A549 (cell line): ENCODE measurements at regions not wholly inside any gene's neighbourhood (a gene's known extent, or its start where the extent isn't known, plus 50 kb on each side); places are given as distances from the start of the nearest gene placed in this dataset.

Experiments
- ATAC-seq, 2 experiments: fragments of 200-7000 bp in 1 of 2; fragments of >200 bp in 1 of 2; cut with Nextera tagmentation in 1 of 2; cut with Tn5 transposase in 1 of 2; 3 replicates each; pipeline versions ENCODE4 v1.8.0 to v1.9.1; 2018 to 2020; ENCODE audit warnings: mild to moderate bottlenecking in 1 of 2, moderate library complexity in 1 of 2
- CTCF ChIA-PET: fragments of 300-600 bp; sonication (Branson Sonifier 250); formaldehyde crosslinking; extraction: SDS; loops from one replicate; lab custom pipeline; 2021; ENCODE audit warnings: antibody characterized with exemption, inconsistent platforms; lab: Yijun Ruan, JAX
- POLR2A ChIA-PET: fragments of 350-600 bp; formaldehyde crosslinking; extraction: SDS; loops from one replicate; lab custom pipeline; 2021; ENCODE audit warnings: antibody characterized with exemption, inconsistent platforms; lab: Yijun Ruan, JAX
- DNase-seq, 2 experiments: peaks; one replicate each; pipeline versions ENCODE4 v3.0.0 to v3.0.0-alpha.2; 2011 to 2016; ENCODE audit warnings: low read depth in 1 of 2, low spot score in 1 of 2
- FAIRE-seq: peaks from 2 replicates; lab custom pipeline; 2011; peaks lifted over from hg19 to GRCh38; lab: Jason Lieb, UNC
- H3K27ac ChIP-seq, 2 experiments: fragments of >200 bp; sonication (Bioruptor Twin); formaldehyde crosslinking; 3 replicates each; pipeline ENCODE4 v1.5.1; 2016 to 2017
- H3K4me1 ChIP-seq: fragments of >200 bp; sonication (Bioruptor Twin); formaldehyde crosslinking; 3 replicates; pipeline ENCODE4 v1.6.1; 2016
- H3K4me2 ChIP-seq: fragments of >200 bp; sonication (Bioruptor Twin); formaldehyde crosslinking; 3 replicates; pipeline ENCODE4 v1.6.1; 2016
- H3K4me3 ChIP-seq: fragments of >200 bp; sonication (Bioruptor Twin); formaldehyde crosslinking; 3 replicates; pipeline ENCODE4 v1.5.1; 2016
- H3K9me3 ChIP-seq: fragments of >200 bp; sonication (Bioruptor Twin); formaldehyde crosslinking; 3 replicates; pipeline ENCODE4 v1.6.1; 2016
- CBX8 ChIP-seq: fragments of 200-600 bp; sonication (generic); IDR thresholded peaks from 2 replicates; pipeline ENCODE4 v1.6.1; 2016
- CHD2 ChIP-seq: fragments of 150-350 bp; IDR thresholded peaks from 2 replicates; pipeline ENCODE4 v1.6.1; 2014; ENCODE audit warnings: low read length; ENCODE audit not compliant: partially characterized antibody
- CTCF ChIP-seq: fragments of >200 bp; sonication (Bioruptor Twin); formaldehyde crosslinking; IDR thresholded peaks from 3 replicates; pipeline ENCODE4 v1.5.1; 2016
- E2F6 ChIP-seq: IDR thresholded peaks from 2 replicates; pipeline ENCODE4 v1.6.1; 2012; ENCODE audit warnings: low read depth, borderline replicate concordance
- ESRRA ChIP-seq: fragments of 150-350 bp; IDR thresholded peaks from 2 replicates; pipeline ENCODE4 v1.6.1; 2014; ENCODE audit warnings: mild to moderate bottlenecking, low read length, borderline replicate concordance
- HDAC2 ChIP-seq: fragments of 200-600 bp; sonication (generic); IDR thresholded peaks from 2 replicates; pipeline ENCODE4 v1.6.1; 2016
- HES2 ChIP-seq: fragments of >200 bp; sonication (Bioruptor Twin); formaldehyde crosslinking; IDR thresholded peaks from 2 replicates; pipeline ENCODE4 v1.6.1; 2016
- JUN ChIP-seq, 2 experiments: fragments of >200 bp; sonication (Bioruptor Twin); formaldehyde crosslinking; IDR thresholded peaks; 2 replicates in 1 of 2; 3 replicates in 1 of 2; pipeline ENCODE4 v1.6.1; 2016 to 2017
- KDM5A ChIP-seq: fragments of 200-600 bp; sonication (generic); IDR thresholded peaks from 2 replicates; pipeline ENCODE4 v1.6.1; 2016; ENCODE audit warnings: antibody characterized with exemption, mild to moderate bottlenecking
- MAFK ChIP-seq: fragments of 450-650 bp; IDR thresholded peaks from 2 replicates; pipeline ENCODE4 v1.6.1; 2014; ENCODE audit not compliant: partially characterized antibody
- MAZ ChIP-seq: fragments of 150-350 bp; IDR thresholded peaks from 2 replicates; pipeline ENCODE4 v1.6.1; 2014; ENCODE audit warnings: antibody characterized with exemption, low read depth, low read length, borderline replicate concordance
- NPAS2 ChIP-seq: fragments of 250-450 bp; sonication (Bioruptor Pico); IDR thresholded peaks from 2 replicates; pipeline ENCODE4 v1.8.0; 2022; ENCODE audit warnings: mild to moderate bottlenecking, moderate library complexity, borderline replicate concordance
- PHF8 ChIP-seq: fragments of 200-600 bp; sonication (generic); IDR thresholded peaks from 2 replicates; pipeline ENCODE4 v1.6.1; 2016; ENCODE audit warnings: low read depth, mild to moderate bottlenecking, antibody characterized with exemption, moderate library complexity, borderline replicate concordance
- POLR2AphosphoS2 ChIP-seq: conservative IDR thresholded peaks from 2 replicates; pipeline ENCODE4 v1.6.1; 2012; ENCODE audit warnings: low read length, improper control_type of control experiment, inconsistent platforms
- RAD21 ChIP-seq, 2 experiments: fragments of >200 bp in 1 of 2; sonication (Bioruptor Twin) in 1 of 2; formaldehyde crosslinking in 1 of 2; IDR thresholded peaks in 1 of 2; conservative IDR thresholded peaks in 1 of 2; 2 replicates in 1 of 2; 3 replicates in 1 of 2; pipeline ENCODE4 v1.6.1; 2012 to 2018; ENCODE audit warnings: inconsistent platforms in 1 of 2
- RCOR1 ChIP-seq: fragments of 150-350 bp; IDR thresholded peaks from 2 replicates; pipeline ENCODE4 v1.6.1; 2014; ENCODE audit warnings: antibody characterized with exemption, low read length, low read depth
- RNF2 ChIP-seq: fragments of 200-600 bp; sonication (generic); IDR thresholded peaks from 2 replicates; pipeline ENCODE4 v1.6.1; 2016; ENCODE audit warnings: low read depth, mild to moderate bottlenecking, antibody characterized with exemption, moderate library complexity, borderline replicate concordance
- ZFP36 ChIP-seq: fragments of 450-650 bp; IDR thresholded peaks from 2 replicates; pipeline ENCODE4 v1.6.1; 2014; ENCODE audit warnings: borderline replicate concordance; ENCODE audit not compliant: partially characterized antibody
- WGBS: methylation state at CpG from one replicate; pipeline ENCODE4 v1.1.6; 2017; ENCODE audit errors: missing lambda C conversion rate; 5-methylcytosine and 5-hydroxymethylcytosine counted together

GRCh38 chr12:118850244-118850825, 131.0 kb upstream of the SRRM4 start:
- no peak for FAIRE-seq
- CTCF ChIA-PET = interaction anchor here (0.8 to 1.3 kb wide), 2 partner anchors 9 to 16 kb away, joined by 4 read pairs; no protein-coding TSS in a partner anchor

GRCh38 chr12:118851891-118852290, 129.4 kb upstream of the SRRM4 start:
- ChIA-PET POLR2A (no interaction called here), CTCF (interaction anchor here (0.6 kb wide), 1 partner anchor 72 kb away, joined by 3 read pairs; no protein-coding TSS in a partner anchor)
- Histone ChIP-seq H3K4me1 (no peaks in the 10 kb centered on the region), H3K27ac (no peak overlapping the region), H3K4me3 (no peak overlapping the region), H3K9me3 (no peaks in the 10 kb centered on the region), H3K4me2 (no peak overlapping the region)
- WGBS = 0% methylated on average over 2 of the region's 2 CpGs
- TF ChIP-seq HDAC2 = no peak
- TF ChIP-seq JUN (IDR thresholded peaks at IDR 0.05) = no peak
- TF ChIP-seq POLR2AphosphoS2 = no peak
- TF ChIP-seq ESRRA = no peak
- no peak for TF ChIP-seq RCOR1
- no peak for TF ChIP-seq CBX8
- no peak for TF ChIP-seq ZFP36
- TF ChIP-seq NPAS2 = no peak
- no peak for TF ChIP-seq CHD2
- no peak for TF ChIP-seq HES2
- no peak for TF ChIP-seq MAFK
- no peak for TF ChIP-seq RNF2
- FAIRE-seq (no peak), DNase-seq (no peak), ATAC-seq (no peak)

More at GRCh38 chr12:118850244-118850825, 131.0 kb upstream of the SRRM4 start:
- no peak overlapping the region for H3K4me3 ChIP-seq
- peak; percentile 11 to 43; a peak in 2 of 5 replicates for TF ChIP-seq RAD21 (conservative IDR thresholded peaks at IDR 0.05 in 1 of 2, IDR thresholded peaks at IDR 0.05 in 1 of 2)
- no peak for TF ChIP-seq RCOR1
- TF ChIP-seq CTCF = peak; percentile 33; the same call in 2 of the 3 replicates
- no peak for TF ChIP-seq E2F6
- TF ChIP-seq KDM5A = no peak
- TF ChIP-seq MAZ = no peak
- TF ChIP-seq, all 56 proteins: peak for 2
- no peak overlapping the region for H3K27ac ChIP-seq
- no peak overlapping the region for H3K4me2 ChIP-seq
- H3K4me1 ChIP-seq = no peaks in the 10 kb centered on the region
- DNase-seq = peak; percentile 5 to 55
- peak in 1 of 2 experiments; percentile 76; a peak in 3 of 6 replicates for ATAC-seq
- POLR2A ChIA-PET = no interaction called here
- 20% methylated on average over 7 of the region's 7 CpGs for WGBS
- H3K9me3 ChIP-seq = no peaks in the 10 kb centered on the region

- CTCF ChIA-PET = interaction anchor here (0.6 kb wide), 1 partner anchor 8 kb away, joined by 3 read pairs; no protein-coding TSS in a partner anchor
- ATAC-seq = no peak
- Histone ChIP-seq H3K4me2 (no peak overlapping the region), H3K27ac (no peak overlapping the region), H3K4me3 (no peak overlapping the region), H3K4me1 (no peaks in the 10 kb centered on the region), H3K9me3 (no peaks in the 10 kb centered on the region)
- no peak for FAIRE-seq
- TF ChIP-seq PHF8 = no peak
- no peak for TF ChIP-seq RNF2
- POLR2A ChIA-PET = no interaction called here
- WGBS = 3% methylated on average over 4 of the region's 4 CpGs
- DNase-seq = no peak
Measured at GRCh38 chr12:118853634-118854033, 127.7 kb upstream of the SRRM4 start.
